ENCODE measurements at regions not wholly inside any gene's neighbourhood (a gene's known extent, or its start where the extent isn't known, plus 50 kb on each side); places are given as distances from the start of the nearest gene placed in this dataset.

DNA sequence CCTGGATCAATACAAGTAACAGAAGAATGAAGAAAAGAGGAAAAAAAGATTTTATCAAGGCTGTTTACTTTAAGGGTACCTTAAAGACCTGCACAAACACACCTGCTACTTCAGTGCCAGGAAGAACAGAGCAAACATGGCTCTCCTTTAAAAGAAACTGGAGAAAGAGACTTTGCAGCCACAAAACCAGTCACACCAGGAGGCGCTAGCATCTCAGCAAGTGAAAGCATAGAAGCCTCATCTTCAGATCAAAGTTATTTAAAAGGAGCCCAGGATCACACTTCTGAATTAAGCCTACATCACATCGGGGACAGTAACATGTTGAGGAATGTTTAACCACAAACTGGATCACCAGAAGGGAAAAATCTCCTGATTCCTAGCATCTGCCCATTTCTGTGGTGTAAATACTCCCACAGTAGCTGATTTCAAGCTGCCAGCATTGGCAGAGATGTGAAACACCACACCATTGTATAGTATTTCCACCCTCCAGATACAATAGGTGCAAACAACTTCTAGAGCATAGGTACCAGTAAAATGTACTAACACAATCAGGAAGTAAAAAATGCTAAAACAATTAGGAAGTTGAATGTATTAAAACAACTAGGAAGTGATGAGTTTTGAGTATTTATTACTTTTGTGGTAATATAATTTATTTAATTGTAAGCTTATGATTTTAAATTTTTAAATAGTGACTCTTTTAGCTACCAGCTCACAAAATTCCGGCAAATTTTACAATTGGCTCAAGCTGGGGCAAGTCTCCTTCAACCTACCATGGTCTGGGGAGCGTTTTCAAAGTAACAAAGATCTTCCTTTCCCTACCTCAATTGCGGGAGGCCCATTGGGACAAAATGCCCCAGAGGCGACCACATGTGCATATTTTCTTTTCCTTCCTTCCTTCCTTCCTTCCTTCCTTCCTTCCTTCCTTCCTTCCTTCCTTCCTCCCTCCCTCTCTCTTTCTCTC is 105.3 kb upstream of the CLDN14 start:
- in situ Hi-C loops (cut with HindIII; ENCODE audit: low sequenced_read_pairs) = no loop called here
- DNase-seq (ENCODE audit: low spot score) = no peak

DNA sequence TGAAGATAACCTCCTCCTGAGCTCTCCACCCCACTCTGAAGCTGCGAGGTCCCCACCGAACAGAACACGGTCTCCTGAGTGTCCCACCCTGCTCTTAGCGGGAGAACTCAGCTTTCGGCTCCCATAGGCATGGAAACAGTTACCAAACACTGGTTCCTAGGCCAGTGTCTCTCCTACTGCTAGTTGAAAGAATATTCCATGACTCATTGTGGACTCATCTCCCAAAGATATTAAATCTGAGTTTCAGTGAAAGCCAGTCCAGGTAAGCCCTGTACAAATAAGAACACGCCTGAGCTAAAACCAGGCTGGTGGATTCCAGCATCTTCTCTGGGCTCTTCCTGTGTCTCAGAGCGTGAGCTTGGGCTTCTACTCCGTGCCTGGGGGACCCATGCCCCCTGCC is 107.5 kb upstream of the CLDN14 start:
- in situ Hi-C loops (cut with HindIII; ENCODE audit: low sequenced_read_pairs) = no loop called here
- DNase-seq (ENCODE audit: low spot score) = no peak

DNA sequence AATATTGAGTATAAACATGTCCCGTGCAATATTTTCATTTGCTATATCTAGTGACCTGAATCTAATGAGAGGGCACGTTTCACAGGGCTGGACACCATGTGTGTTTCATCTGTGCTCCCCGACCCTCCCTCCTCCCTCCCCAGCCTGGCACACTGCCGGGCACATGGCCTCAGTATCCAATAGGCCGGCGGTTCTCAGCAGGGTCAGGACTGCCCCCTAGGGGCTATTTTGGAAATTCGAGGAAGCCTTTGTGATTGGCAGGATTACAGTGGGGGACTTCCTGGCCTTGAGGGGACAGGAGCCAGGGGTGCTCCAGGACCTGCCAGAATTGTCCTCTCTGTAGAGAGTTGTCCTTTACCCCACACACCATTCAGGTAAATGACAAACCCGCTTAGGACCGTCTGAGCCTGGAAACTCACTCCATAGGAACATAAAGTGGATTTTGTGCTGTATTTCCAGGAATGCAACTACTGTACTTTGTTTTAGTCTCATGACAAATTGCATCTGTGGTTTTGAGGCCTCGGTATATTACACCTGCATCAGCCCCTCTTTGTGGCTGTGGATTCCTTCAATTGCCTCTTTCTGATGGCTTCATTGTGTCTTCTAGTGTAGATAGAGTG is 109.5 kb upstream of the SIM2 start:
- in situ Hi-C loops (cut with HindIII; ENCODE audit: low sequenced_read_pairs) = no loop called here
- no peak for DNase-seq (ENCODE audit: low spot score)

DNA sequence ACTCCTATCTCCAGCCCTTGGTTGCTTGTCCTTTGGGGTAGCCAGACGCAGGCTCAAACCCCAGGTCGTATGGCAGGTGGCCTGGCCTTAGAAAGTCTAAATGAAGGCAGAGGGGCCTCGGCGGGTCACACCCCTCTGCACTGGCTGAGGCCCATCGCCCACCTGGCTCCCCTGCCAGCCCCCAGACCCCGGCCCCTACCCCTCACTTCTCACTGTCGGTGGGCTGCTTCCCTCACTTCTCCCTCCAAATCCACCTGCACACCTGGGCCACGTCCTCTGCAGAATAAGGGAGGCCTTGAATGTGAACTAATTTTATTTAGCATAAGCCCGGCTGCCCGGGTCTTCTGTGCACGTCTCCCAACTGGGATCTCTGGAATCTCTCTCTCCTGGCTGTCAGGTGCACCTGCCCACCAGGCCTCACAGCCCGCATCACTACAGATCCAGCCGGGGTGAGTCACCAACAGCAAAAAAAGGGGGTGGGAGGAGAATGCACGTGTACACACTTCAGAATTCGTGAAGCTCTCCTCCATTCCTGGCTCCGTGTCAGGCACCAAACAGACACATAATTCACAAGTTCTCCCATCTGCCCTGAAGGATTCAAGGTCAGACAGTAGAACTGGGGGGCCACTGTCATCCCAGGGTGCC is 107.5 kb upstream of the SIM2 start:
- in situ Hi-C loops (cut with HindIII; ENCODE audit: low sequenced_read_pairs) = no loop called here
- no peak for DNase-seq (ENCODE audit: low spot score)

GRCh38 chr21:36596174-36596573 is 102.7 kb upstream of the SIM2 start:
- no peak for DNase-seq (ENCODE audit: low spot score)
- in situ Hi-C loops (cut with HindIII; ENCODE audit: low sequenced_read_pairs) = no loop called here

DNA sequence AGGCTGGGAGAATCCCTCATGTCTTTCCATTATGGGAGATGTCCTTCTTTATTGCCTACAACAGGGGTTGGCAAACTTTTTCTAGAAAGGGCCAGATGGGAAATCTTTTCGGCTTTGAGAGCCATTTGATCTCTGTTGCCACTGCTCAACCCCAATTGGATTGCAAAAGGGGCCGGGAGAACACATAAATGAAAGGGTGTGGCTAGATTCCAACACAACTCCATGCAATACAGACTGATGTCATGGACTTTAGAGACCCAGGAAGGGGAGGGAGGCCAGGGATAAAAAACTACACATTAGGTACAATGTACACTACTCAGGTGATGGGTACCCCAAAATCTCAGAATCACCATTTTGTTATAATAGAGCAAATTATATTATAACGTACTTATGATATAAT is 97.6 kb upstream of the SIM2 start:
- in situ Hi-C loops (cut with HindIII; ENCODE audit: low sequenced_read_pairs) = no loop called here
- DNase-seq (ENCODE audit: low spot score) = no peak

DNA sequence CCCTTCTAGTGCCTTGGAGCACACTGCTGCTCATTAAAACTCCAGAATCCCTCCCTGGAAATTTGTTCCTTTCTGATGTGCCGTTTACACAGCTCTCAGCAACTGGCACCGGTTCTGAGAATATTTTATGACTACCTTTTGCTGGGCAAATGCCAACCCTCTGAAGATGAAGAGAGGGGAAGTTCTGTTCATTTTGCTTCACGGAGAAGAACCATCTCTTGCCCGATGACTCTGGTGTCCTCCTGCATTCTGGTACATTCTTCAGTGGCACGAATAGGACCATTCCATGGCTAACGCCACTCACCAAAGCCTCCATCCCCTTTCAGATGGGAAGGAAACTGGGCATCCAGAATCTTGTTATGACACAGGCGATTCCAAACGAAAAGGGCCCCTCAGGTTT is 96.2 kb upstream of the SIM2 start:
- in situ Hi-C loops (cut with HindIII; ENCODE audit: low sequenced_read_pairs) = no loop called here
- DNase-seq (ENCODE audit: low spot score) = no peak

GRCh38 chr21:36603221-36603620 is 95.7 kb upstream of the SIM2 start:
- no peak for DNase-seq (ENCODE audit: low spot score)
- in situ Hi-C loops (cut with HindIII; ENCODE audit: low sequenced_read_pairs) = no loop called here

DNA sequence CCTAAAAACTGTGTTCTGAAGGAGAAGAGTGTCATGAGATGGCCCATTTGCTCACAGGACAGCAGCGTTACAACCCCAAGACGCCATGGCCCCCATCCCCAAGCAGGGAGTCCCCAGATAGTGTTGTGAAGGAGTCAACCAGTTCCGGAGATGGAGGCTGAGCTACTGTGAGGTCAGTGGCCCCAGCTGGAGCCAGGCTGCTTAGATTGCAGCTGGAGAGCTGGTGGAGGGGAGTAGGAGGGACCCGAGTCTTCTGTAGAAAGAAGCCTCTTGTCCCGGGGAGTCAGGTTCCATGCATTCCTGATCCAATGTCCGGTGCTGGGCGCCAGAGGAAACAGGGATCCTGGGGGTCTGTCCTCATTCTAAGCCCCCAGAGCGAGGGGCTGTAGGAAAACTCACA is 93.5 kb upstream of the SIM2 start:
- in situ Hi-C loops (cut with HindIII; ENCODE audit: low sequenced_read_pairs) = no loop called here
- no peak for DNase-seq (ENCODE audit: low spot score)

DNA sequence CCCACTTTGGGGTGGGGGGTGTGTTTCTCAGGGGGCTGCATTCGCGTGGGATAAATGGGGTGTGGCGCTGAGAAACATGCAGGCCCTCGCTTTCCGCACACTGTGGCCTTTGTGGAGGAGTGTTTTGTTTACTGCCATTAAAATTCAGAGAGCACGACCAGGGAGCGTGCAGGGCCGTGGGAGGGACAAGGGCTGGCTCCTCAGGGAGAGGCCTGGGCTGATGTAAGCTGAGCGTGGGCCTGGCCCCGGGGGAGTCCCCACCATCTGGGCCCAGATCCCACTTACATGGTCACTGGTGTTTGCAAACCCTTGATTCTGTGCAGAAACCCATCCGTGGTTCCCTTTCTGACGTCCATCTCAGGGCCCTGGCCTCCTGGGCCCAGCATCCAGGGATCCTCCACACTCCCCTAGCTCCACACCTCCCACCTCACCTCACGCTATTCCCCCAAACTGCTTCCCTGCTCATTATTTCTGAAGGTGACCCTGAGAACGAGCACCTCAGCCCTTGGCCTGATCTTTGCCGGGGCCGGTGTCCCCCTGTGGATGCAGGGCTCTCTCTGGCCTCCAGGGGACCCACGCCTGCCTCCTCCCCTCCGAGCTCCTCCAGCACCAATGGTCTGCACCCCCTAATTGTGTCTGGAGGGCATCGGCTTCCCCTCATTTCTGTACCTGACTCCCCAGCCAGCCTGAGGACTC is 92.5 kb upstream of the SIM2 start:
- DNase-seq (ENCODE audit: low spot score) = no peak
- in situ Hi-C loops (cut with HindIII; ENCODE audit: low sequenced_read_pairs) = no loop called here

GRCh38 chr21:36606983-36607325 is 92.0 kb upstream of the SIM2 start:
- in situ Hi-C loops (cut with HindIII; ENCODE audit: low sequenced_read_pairs) = no loop called here
- DNase-seq (ENCODE audit: low spot score) = no peak

DNA sequence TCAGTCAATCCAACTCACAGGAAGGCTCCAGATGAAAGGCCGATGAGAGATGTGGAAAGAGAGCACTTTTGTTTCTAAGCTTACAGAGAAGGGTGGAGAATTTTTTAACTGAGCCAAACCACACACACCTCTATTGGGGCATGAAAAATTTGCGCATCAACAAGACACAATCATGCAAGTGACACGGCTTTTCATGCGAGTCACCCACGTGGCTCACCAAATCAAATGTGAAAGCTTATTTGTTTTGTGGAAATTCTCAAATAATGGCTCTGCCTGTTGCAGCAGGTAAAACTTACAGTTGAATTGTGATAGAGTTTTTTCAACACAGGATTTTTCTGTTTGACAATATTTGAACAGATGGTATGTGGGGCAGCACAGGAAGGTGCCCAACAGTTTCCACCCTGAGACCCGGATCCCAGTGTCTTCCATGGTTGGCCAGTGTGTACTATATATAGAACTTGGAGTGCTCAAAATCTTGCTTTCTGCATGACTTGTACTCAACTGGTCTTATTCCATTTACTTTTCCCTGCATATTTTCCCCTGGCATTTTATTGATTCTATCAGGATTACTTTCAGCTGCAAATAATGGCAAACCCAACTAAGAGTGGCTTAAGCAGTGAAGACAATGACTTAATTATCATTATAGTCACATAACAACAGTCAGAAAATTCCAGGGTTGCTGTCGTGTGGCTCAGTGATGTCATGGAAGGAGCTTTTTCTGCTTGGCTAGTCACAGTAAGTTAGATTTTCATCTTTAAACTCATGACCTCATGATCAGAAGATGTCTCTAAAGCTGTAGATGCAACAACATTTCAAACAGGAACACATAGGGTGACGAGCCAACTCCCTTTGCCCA is 90.6 kb upstream of the SIM2 start:
- in situ Hi-C loops (cut with HindIII; ENCODE audit: low sequenced_read_pairs) = no loop called here
- DNase-seq (ENCODE audit: low spot score) = peak; percentile 79

- no peak for DNase-seq (ENCODE audit: low spot score)
- in situ Hi-C loops (cut with HindIII; ENCODE audit: low sequenced_read_pairs) = no loop called here
These were observed 90.1 kb upstream of the SIM2 start for GRCh38 chr21:36608897-36609225.

GRCh38 chr21:36609654-36610053 is 89.3 kb upstream of the SIM2 start:
- in situ Hi-C loops (cut with HindIII; ENCODE audit: low sequenced_read_pairs) = no loop called here
- DNase-seq (ENCODE audit: low spot score) = no peak

- in situ Hi-C loops (cut with HindIII; ENCODE audit: low sequenced_read_pairs) = no loop called here
- no peak for DNase-seq (ENCODE audit: low spot score)
These were observed 88.7 kb upstream of the SIM2 start for GRCh38 chr21:36610201-36610600.

DNA sequence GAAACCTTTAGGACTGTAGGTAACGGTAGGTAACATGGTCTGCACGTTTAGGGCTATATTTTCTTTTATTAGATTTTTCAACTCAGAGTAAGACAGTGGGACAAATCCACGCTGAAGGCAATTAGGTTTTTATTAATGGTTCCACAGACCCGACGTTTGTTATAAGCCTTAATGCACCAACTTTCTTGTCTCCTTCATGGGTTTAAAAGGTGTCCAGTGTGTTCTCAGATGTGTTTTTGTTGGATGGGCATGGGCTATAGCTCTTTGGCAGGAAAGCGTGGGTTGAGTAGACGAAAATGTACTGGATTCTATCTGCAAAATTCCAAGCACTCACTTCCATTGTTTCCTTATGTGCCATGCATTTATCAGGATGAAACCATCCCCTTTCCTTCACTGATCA is 88.0 kb upstream of the SIM2 start:
- DNase-seq (ENCODE audit: low spot score) = no peak
- in situ Hi-C loops (cut with HindIII; ENCODE audit: low sequenced_read_pairs) = no loop called here

GRCh38 chr21:36611379-36611778 is 87.5 kb upstream of the SIM2 start:
- in situ Hi-C loops (cut with HindIII; ENCODE audit: low sequenced_read_pairs) = no loop called here
- DNase-seq (ENCODE audit: low spot score) = peak; percentile 58

GRCh38 chr21:36613059-36613458 is 85.9 kb upstream of the SIM2 start:
- DNase-seq (ENCODE audit: low spot score) = no peak
- in situ Hi-C loops (cut with HindIII; ENCODE audit: low sequenced_read_pairs) = no loop called here

DNA sequence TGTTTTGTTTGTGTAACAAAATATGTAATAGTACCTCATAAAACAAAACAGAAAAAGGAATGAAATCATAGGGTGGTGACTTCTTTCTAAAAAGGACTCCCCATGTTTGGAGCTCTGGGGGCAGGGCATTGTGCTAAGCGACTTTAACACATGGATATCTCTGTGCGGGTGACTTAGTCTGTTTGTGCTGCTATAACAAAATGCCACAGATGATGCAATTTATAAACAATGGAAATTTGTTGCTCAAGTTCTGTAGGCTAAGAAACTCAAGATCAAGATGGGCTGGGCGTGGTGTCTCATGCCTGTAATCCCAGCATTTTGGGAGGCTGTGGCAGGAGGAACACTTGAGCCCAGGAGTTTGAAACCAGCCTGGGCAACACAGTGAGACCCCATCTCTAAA is 85.4 kb upstream of the SIM2 start:
- in situ Hi-C loops (cut with HindIII; ENCODE audit: low sequenced_read_pairs) = no loop called here
- DNase-seq (ENCODE audit: low spot score) = no peak
